22Rv1 (cell line): ENCODE measurements at regions not wholly inside any gene's neighbourhood (a gene's known extent, or its start where the extent isn't known, plus 50 kb on each side); places are given as distances from the start of the nearest gene placed in this dataset.

Source experiments
- ZFX ChIP-seq: fragments of 450-650 bp; IDR thresholded peaks from 2 replicates; pipeline ENCODE4 v1.6.1; 2017; ENCODE audit warnings: antibody characterized with exemption, borderline replicate concordance
- TF ChIP-seq, protein P1 (sequence below): fragments of 450-650 bp; IDR thresholded peaks from 2 replicates; pipeline ENCODE4 v1.5.1; 2017; ENCODE audit warnings: mild to moderate bottlenecking

DNA sequence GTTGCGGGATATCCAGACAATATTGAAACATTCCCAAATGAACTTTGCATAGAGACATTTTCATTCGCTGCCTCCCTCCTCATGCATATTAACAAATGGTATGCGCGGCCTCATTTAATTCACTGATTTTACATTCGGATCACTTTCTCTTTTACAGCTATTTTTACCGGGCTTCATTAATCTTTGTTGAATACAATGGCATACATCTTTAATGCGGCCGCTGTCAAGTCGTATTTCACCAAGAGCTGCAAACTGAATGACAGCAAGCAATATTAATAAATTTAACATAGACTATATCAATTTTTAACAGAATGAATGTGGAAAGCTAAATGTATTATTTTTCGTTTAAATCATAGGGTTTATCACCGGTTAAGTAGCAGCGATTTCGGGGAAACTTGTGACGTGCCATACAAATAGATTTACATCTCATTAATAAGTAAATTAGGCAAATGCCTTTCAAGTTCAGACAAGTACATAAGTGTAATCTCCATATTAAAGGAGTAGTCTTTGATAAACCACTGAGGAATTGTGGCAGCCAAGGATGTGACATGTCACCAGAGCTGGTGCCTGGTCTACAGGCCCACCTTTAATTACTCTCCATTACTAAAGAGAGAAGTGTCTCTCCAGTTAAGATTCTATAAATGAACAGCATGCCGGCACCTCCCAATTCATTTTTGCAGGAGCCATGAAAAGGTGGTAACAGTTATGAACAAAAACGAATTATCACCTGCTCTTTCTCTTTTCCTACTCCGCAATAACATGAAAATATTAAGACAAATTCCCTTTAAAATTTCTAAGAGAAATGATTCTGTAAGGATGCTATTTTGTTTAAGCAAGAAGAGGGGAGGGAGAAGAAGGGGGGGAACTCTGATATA, 568.9 kb upstream of the MKI67 start:
- TF ChIP-seq, protein P1, sequence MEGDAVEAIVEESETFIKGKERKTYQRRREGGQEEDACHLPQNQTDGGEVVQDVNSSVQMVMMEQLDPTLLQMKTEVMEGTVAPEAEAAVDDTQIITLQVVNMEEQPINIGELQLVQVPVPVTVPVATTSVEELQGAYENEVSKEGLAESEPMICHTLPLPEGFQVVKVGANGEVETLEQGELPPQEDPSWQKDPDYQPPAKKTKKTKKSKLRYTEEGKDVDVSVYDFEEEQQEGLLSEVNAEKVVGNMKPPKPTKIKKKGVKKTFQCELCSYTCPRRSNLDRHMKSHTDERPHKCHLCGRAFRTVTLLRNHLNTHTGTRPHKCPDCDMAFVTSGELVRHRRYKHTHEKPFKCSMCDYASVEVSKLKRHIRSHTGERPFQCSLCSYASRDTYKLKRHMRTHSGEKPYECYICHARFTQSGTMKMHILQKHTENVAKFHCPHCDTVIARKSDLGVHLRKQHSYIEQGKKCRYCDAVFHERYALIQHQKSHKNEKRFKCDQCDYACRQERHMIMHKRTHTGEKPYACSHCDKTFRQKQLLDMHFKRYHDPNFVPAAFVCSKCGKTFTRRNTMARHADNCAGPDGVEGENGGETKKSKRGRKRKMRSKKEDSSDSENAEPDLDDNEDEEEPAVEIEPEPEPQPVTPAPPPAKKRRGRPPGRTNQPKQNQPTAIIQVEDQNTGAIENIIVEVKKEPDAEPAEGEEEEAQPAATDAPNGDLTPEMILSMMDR = no peak
- no peak for TF ChIP-seq ZFX
